ENCODE measurements at regions not wholly inside any gene's neighbourhood (a gene's known extent, or its start where the extent isn't known, plus 50 kb on each side); places are given as distances from the start of the nearest gene placed in this dataset.

DNA sequence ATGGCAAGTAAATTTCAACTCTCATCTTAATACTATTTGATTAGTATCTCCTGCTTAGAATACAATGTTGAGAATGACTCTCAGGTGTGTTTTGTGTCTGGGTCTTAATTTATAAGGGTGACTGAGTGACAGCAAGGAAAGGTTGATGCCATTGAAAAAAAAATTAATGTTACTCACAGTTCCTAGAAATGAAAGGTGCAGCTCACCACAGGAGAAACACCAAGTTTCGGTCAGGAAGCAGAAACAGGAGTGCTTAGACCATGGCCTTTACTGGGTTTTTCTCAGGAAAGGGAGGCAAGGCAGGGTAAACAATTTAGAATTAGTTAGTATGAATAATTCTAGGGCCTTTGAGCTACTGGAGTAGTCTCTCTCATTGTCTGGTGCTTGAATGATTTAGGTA, 159.2 kb upstream of the C9orf72 start (continued):
- TF ChIP-seq, protein P1, sequence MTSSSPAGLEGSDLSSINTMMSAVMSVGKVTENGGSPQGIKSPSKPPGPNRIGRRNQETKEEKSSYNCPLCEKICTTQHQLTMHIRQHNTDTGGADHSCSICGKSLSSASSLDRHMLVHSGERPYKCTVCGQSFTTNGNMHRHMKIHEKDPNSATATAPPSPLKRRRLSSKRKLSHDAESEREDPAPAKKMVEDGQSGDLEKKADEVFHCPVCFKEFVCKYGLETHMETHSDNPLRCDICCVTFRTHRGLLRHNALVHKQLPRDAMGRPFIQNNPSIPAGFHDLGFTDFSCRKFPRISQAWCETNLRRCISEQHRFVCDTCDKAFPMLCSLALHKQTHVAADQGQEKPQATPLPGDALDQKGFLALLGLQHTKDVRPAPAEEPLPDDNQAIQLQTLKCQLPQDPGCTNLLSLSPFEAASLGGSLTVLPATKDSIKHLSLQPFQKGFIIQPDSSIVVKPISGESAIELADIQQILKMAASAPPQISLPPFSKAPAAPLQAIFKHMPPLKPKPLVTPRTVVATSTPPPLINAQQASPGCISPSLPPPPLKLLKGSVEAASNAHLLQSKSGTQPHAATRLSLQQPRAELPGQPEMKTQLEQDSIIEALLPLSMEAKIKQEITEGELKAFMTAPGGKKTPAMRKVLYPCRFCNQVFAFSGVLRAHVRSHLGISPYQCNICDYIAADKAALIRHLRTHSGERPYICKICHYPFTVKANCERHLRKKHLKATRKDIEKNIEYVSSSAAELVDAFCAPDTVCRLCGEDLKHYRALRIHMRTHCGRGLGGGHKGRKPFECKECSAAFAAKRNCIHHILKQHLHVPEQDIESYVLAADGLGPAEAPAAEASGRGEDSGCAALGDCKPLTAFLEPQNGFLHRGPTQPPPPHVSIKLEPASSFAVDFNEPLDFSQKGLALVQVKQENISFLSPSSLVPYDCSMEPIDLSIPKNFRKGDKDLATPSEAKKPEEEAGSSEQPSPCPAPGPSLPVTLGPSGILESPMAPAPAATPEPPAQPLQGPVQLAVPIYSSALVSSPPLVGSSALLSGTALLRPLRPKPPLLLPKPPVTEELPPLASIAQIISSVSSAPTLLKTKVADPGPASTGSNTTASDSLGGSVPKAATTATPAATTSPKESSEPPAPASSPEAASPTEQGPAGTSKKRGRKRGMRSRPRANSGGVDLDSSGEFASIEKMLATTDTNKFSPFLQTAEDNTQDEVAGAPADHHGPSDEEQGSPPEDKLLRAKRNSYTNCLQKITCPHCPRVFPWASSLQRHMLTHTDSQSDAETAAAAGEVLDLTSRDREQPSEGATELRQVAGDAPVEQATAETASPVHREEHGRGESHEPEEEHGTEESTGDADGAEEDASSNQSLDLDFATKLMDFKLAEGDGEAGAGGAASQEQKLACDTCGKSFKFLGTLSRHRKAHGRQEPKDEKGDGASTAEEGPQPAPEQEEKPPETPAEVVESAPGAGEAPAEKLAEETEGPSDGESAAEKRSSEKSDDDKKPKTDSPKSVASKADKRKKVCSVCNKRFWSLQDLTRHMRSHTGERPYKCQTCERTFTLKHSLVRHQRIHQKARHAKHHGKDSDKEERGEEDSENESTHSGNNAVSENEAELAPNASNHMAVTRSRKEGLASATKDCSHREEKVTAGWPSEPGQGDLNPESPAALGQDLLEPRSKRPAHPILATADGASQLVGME (CRISPR knock-in tag; IDR thresholded peaks at IDR 0.05), result no peak

DNA sequence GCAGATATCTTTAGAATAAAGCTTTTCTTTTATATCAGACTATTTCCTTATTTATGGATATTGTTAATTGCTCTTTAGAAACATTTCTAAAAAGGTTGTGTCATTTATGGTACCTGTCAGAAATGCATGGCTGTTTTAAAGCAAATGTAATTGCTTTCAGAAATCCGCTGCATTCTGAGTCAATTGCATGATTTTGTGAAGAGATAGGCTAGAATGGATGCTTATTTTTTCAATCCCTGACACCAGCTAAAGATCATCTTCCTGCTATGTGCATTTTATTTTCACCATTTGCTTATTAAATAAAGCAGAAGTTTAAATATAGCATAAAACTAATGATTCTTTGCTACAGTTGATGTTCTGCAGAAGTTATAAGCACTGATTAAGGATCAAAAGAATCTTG, 170.2 kb upstream of the C9orf72 start:
- Histone ChIP-seq H3K36me3 (ENCODE audit: control insufficient read depth, insufficient read depth, low read length) (no peaks in the 10 kb centered on the region), H3K79me2 (ENCODE audit: control insufficient read depth, insufficient read depth, low read length) (no peaks in the 10 kb centered on the region), H3K9me1 (ENCODE audit: control insufficient read depth, insufficient read depth, low read length) (no peaks in the 10 kb centered on the region), H3K4me2 (ENCODE audit: insufficient read depth, low read length) (no peak overlapping the region), H3K4me3 (no peak overlapping the region), H3K9ac (ENCODE audit: insufficient read depth in 1 of 2, low read depth in 2 of 2, low read length in 2 of 2) (no peak overlapping the region), H3K27ac (ENCODE audit: extremely low read depth, low read depth, low read length) (no peak overlapping the region), H3K27me3 (ENCODE audit: control insufficient read depth in 2 of 2, insufficient read depth in 2 of 2, low read length in 2 of 2) (no peaks in the 10 kb centered on the region), H2AFZ (ENCODE audit: low read depth, low read length) (no peak overlapping the region), H4K20me1 (replicated peaks; ENCODE audit: control insufficient read depth, insufficient read depth, low read length) (no peaks in the 10 kb centered on the region), H3K9me3 (replicated peaks; ENCODE audit: control insufficient read depth, insufficient read depth, low read depth, low read length) (no peaks in the 10 kb centered on the region), H3K4me1 (replicated peaks in 1 of 2; ENCODE audit: control insufficient read depth in 2 of 2, insufficient read depth in 2 of 2, low read length in 2 of 2) (no peaks in the 10 kb centered on the region)
- in situ Hi-C loops (cut with MboI) (no loop called here), intact Hi-C loops (cut with micrococcal nuclease) (no loop called here)
- no peak for FAIRE-seq
- ChIA-PET CTCF (ENCODE audit: low intra/inter-chr PET ratio) (no interaction called here), POLR2A (no interaction called here)
- WGBS (ENCODE audit: insufficient coverage, low coverage, missing lambda C conversion rate), result 0% methylated on average over 1 of the region's 1 CpG
- no peak for ATAC-seq
- no TSS peak for BruUV-seq (replicated peaks)
- no peak for DNase-seq (ENCODE audit: extremely low read depth in 1 of 4, low spot score in 3 of 4)
- TF ChIP-seq, protein P2, sequence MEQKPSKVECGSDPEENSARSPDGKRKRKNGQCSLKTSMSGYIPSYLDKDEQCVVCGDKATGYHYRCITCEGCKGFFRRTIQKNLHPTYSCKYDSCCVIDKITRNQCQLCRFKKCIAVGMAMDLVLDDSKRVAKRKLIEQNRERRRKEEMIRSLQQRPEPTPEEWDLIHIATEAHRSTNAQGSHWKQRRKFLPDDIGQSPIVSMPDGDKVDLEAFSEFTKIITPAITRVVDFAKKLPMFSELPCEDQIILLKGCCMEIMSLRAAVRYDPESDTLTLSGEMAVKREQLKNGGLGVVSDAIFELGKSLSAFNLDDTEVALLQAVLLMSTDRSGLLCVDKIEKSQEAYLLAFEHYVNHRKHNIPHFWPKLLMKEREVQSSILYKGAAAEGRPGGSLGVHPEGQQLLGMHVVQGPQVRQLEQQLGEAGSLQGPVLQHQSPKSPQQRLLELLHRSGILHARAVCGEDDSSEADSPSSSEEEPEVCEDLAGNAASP (IDR thresholded peaks at IDR 0.05), result no peak
- TF ChIP-seq, protein P3, sequence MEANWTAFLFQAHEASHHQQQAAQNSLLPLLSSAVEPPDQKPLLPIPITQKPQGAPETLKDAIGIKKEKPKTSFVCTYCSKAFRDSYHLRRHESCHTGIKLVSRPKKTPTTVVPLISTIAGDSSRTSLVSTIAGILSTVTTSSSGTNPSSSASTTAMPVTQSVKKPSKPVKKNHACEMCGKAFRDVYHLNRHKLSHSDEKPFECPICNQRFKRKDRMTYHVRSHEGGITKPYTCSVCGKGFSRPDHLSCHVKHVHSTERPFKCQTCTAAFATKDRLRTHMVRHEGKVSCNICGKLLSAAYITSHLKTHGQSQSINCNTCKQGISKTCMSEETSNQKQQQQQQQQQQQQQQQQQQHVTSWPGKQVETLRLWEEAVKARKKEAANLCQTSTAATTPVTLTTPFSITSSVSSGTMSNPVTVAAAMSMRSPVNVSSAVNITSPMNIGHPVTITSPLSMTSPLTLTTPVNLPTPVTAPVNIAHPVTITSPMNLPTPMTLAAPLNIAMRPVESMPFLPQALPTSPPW (CRISPR knock-in tag; IDR thresholded peaks at IDR 0.05), result no peak
- TF ChIP-seq PHF21A (IDR thresholded peaks at IDR 0.05; ENCODE audit: borderline replicate concordance, low read depth), result no peak

Measured in K562 (cell line).